GM12878 (cell line): ENCODE measurements at regions not wholly inside any gene's neighbourhood (a gene's known extent, or its start where the extent isn't known, plus 50 kb on each side); places are given as distances from the start of the nearest gene placed in this dataset.

ENCODE experiments used
- ATAC-seq: fragments of 200-7000 bp; cut with Tn5 transposase; 3 replicates; pipeline ENCODE4 v1.9.1; 2020; ENCODE audit warnings: mild to moderate bottlenecking, moderate library complexity
- BruUV-seq: library from RNA; stranded (reverse); fragments of 400-500 nt; replicated peaks from 2 replicates; lab custom pipeline; 2021; lab: Mats Ljungman, UMichigan
- CTCF ChIA-PET: fragments of 300-600 bp; sonication (Branson Sonifier 250); formaldehyde crosslinking; extraction: SDS; loops from one replicate; lab custom pipeline; 2021; ENCODE audit warnings: inconsistent platforms; lab: Yijun Ruan, JAX
- POLR2A ChIA-PET: fragments of 350-600 bp; formaldehyde crosslinking; extraction: SDS; loops from one replicate; lab custom pipeline; 2021; ENCODE audit warnings: inconsistent platforms; lab: Charles Lee
- RAD21 ChIA-PET: fragments of 300-600 bp; sonication (Branson Sonifier 250); formaldehyde crosslinking; loops from one replicate; lab custom pipeline; 2023; ENCODE audit warnings: antibody characterized with exemption; ENCODE audit not compliant: unreplicated experiment; lab: Charles Lee
- SMC1A ChIA-PET: fragments of 300-600 bp; sonication (Branson Sonifier 250); formaldehyde crosslinking; loops from one replicate; lab custom pipeline; 2023; ENCODE audit not compliant: unreplicated experiment, uncharacterized antibody; lab: Charles Lee
- DNase-seq: peaks from one replicate; pipeline ENCODE4 v3.0.0-alpha.2; 2011; ENCODE audit warnings: low read depth, low spot score
- FAIRE-seq: peaks from 3 replicates; lab custom pipeline; 2011; peaks lifted over from hg19 to GRCh38; lab: Jason Lieb, UNC
- H2AFZ ChIP-seq: 2 replicates; pipeline ENCODE4 v1.6.0; 2011; ENCODE audit warnings: low read depth, low read length, control low read depth; ENCODE audit not compliant: control insufficient read depth
- H3K27ac ChIP-seq: 2 replicates; pipeline ENCODE4 v1.5.1; 2011; ENCODE audit warnings: control low read depth; ENCODE audit not compliant: control insufficient read depth, insufficient read depth
- H3K27me3 ChIP-seq, 2 experiments: replicated peaks in 1 of 2; 2 replicates each; pipeline versions ENCODE4 v1.6.0 to v1.6.1; 2011; ENCODE audit warnings: low read length in 1 of 2; ENCODE audit not compliant: control insufficient read depth in 2 of 2, insufficient read depth in 2 of 2
- H3K36me3 ChIP-seq, 2 experiments: 2 replicates each; pipeline ENCODE4 v1.5.1; 2011; ENCODE audit warnings: low read length in 1 of 2; ENCODE audit not compliant: control insufficient read depth in 2 of 2, insufficient read depth in 2 of 2
- H3K4me1 ChIP-seq: 2 replicates; pipeline ENCODE4 v1.6.1; 2011; ENCODE audit warnings: mild to moderate bottlenecking, low read length, moderate library complexity, mixed read lengths; ENCODE audit not compliant: control insufficient read depth, insufficient read depth
- H3K4me2 ChIP-seq: 2 replicates; pipeline ENCODE4 v1.6.0; 2011; ENCODE audit warnings: control low read depth; ENCODE audit not compliant: control insufficient read depth, insufficient read depth
- H3K4me3 ChIP-seq: fragments of 200-600 bp; sonication (generic); 2 replicates; pipeline ENCODE4 v1.5.1; 2016
- H3K79me2 ChIP-seq: 2 replicates; pipeline ENCODE4 v1.6.0; 2011; ENCODE audit warnings: low read length; ENCODE audit not compliant: control insufficient read depth, insufficient read depth
- H3K9ac ChIP-seq: 2 replicates; pipeline ENCODE4 v1.8.0; 2011; ENCODE audit warnings: low read length, control low read depth, mixed read lengths; ENCODE audit not compliant: control insufficient read depth, insufficient read depth
- H3K9me3 ChIP-seq: replicated peaks from 3 replicates; pipeline ENCODE4 v1.5.1; 2011; ENCODE audit warnings: mild to moderate bottlenecking, low read length; ENCODE audit not compliant: control insufficient read depth, insufficient read depth
- H4K20me1 ChIP-seq: 2 replicates; pipeline ENCODE4 v1.6.0; 2011; ENCODE audit not compliant: control insufficient read depth, insufficient read depth
- CREM ChIP-seq: IDR thresholded peaks from 2 replicates; pipeline ENCODE4 v1.6.1; 2014; ENCODE audit warnings: antibody characterized with exemption, low read depth
- FOXM1 ChIP-seq: IDR thresholded peaks from 2 replicates; pipeline ENCODE4 v1.6.1; 2012; ENCODE audit warnings: low read depth, mild to moderate bottlenecking, inconsistent platforms, low read length, moderate library complexity
- HDGF ChIP-seq: fragments of 450-650 bp; IDR thresholded peaks from 2 replicates; pipeline ENCODE4 v1.6.1; 2016; ENCODE audit warnings: antibody characterized with exemption
- MEF2A ChIP-seq: IDR thresholded peaks from 2 replicates; pipeline ENCODE4 v1.6.1; 2011; ENCODE audit warnings: low read depth, mild to moderate bottlenecking, low read length, moderate library complexity; ENCODE audit not compliant: insufficient read depth
- SIX5 ChIP-seq: IDR thresholded peaks from 2 replicates; pipeline ENCODE4 v1.6.1; 2011; ENCODE audit warnings: mild to moderate bottlenecking, low read depth, low read length, moderate library complexity; ENCODE audit not compliant: severe bottlenecking
- STAT1 ChIP-seq: fragments of 450-650 bp; conservative IDR thresholded peaks from 2 replicates; pipeline ENCODE4 v1.6.1; 2014; ENCODE audit warnings: antibody characterized with exemption, mild to moderate bottlenecking
- TBL1XR1 ChIP-seq: IDR thresholded peaks from 2 replicates; pipeline ENCODE4 v1.6.1; 2012; ENCODE audit warnings: low read depth, low read length, improper control_type of control experiment
- ZNF592 ChIP-seq: fragments of 450-650 bp; IDR thresholded peaks from 2 replicates; pipeline ENCODE4 v1.6.1; 2017; ENCODE audit warnings: mild to moderate bottlenecking, moderate library complexity
- WGBS: methylation state at CpG from one replicate; pipeline ENCODE4 v1.1.6; 2016; ENCODE audit warnings: low lambda C conversion rate; ENCODE audit not compliant: insufficient replicate concordance, insufficient coverage; ENCODE audit errors: missing lambda C conversion rate; 5-methylcytosine and 5-hydroxymethylcytosine counted together
- in situ Hi-C: fragments of 300-500 bp; cut with MboI; formaldehyde crosslinking; loops from 9 replicates; pipeline ENCODE4 v1.14.3; 2018; ENCODE audit warnings: mixed read lengths
- intact Hi-C: fragments of 100-400 bp; cut with micrococcal nuclease; formaldehyde crosslinking; loops from one replicate; pipeline ENCODE4 v1.14.2; 2022; ENCODE audit not compliant: unreplicated experiment
- TF ChIP-seq, protein P1 (sequence below): fragments of 450-650 bp; formaldehyde crosslinking; IDR thresholded peaks from 2 replicates; pipeline ENCODE4 v1.4.0; 2020; ENCODE audit warnings: mild to moderate bottlenecking, moderate library complexity

DNA sequence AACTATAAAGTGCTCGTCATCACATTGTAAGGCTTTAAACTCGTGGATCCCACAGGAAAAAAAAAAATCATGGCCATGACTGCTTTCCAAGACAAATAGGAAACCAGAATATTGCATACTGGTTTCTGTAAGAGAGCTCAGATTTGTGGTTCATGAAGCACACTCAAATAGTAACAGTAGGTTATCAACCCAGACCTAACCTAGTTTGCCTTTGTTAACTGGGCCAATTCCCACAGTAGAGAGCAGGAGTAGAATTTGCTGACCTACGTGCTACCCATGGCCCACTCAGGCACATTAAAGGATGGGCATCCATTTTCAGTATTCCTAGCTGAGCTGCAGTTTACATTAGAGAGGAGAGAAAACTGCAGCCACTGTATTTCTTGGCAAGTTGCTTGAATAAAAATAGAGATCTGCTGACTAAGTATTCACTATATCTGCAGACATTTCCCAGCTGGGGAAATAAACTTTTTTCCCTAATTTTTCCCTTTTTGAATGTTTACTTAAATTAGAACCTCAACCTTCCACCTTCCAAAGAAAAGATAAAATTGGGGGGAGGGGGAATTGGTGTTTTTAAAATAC lies 218.5 kb downstream of the SPANXN3 start:
- Histone ChIP-seq H3K9me3 (no peaks in the 10 kb centered on the region), H2AFZ (no peak overlapping the region), H3K9ac (no peak overlapping the region), H3K79me2 (no peaks in the 10 kb centered on the region), H3K36me3 (no peaks in the 10 kb centered on the region), H3K4me3 (no peak overlapping the region), H3K4me2 (no peak overlapping the region), H3K27ac (no peak overlapping the region), H4K20me1 (no peaks in the 10 kb centered on the region), H3K27me3 (no peaks in the 10 kb centered on the region), H3K4me1 (no peaks in the 10 kb centered on the region)
- POLR2A ChIA-PET, result no interaction called here
- CTCF ChIA-PET, result no interaction called here
- WGBS, result 3% methylated on average over 3 of the region's 3 CpGs
- intact Hi-C loops (no loop called here), in situ Hi-C loops (no loop called here)
- TF ChIP-seq FOXM1 (no peak), ZNF592 (no peak)
- ATAC-seq, result no peak
- SMC1A ChIA-PET, result no interaction called here
- FAIRE-seq, result no peak
- no TSS peak for BruUV-seq
- RAD21 ChIA-PET, result no interaction called here
- no peak for DNase-seq

- 23% methylated on average over 1 of the region's 1 CpG for WGBS
- no peak for ATAC-seq
- TF ChIP-seq CREM, result no peak
- no peak for TF ChIP-seq MEF2A
- TF ChIP-seq, protein P1, sequence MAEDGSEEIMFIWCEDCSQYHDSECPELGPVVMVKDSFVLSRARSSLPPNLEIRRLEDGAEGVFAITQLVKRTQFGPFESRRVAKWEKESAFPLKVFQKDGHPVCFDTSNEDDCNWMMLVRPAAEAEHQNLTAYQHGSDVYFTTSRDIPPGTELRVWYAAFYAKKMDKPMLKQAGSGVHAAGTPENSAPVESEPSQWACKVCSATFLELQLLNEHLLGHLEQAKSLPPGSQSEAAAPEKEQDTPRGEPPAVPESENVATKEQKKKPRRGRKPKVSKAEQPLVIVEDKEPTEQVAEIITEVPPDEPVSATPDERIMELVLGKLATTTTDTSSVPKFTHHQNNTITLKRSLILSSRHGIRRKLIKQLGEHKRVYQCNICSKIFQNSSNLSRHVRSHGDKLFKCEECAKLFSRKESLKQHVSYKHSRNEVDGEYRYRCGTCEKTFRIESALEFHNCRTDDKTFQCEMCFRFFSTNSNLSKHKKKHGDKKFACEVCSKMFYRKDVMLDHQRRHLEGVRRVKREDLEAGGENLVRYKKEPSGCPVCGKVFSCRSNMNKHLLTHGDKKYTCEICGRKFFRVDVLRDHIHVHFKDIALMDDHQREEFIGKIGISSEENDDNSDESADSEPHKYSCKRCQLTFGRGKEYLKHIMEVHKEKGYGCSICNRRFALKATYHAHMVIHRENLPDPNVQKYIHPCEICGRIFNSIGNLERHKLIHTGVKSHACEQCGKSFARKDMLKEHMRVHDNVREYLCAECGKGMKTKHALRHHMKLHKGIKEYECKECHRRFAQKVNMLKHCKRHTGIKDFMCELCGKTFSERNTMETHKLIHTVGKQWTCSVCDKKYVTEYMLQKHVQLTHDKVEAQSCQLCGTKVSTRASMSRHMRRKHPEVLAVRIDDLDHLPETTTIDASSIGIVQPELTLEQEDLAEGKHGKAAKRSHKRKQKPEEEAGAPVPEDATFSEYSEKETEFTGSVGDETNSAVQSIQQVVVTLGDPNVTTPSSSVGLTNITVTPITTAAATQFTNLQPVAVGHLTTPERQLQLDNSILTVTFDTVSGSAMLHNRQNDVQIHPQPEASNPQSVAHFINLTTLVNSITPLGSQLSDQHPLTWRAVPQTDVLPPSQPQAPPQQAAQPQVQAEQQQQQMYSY (CRISPR knock-in tag), result no peak
- TF ChIP-seq SIX5, result no peak
- no peak for TF ChIP-seq HDGF
- no peak for TF ChIP-seq TBL1XR1
- no peak for TF ChIP-seq STAT1
These were observed 220.8 kb downstream of the SPANXN3 start for GRCh38 chrX:143296521-143296920.

More at GRCh38 chrX:143296521-143296920, 220.8 kb downstream of the SPANXN3 start:
- H3K27me3 ChIP-seq, result no peaks in the 10 kb centered on the region
- ChIA-PET SMC1A (no interaction called here), RAD21 (interaction anchor here (0.7 kb wide), 1 partner anchor 49 kb away, joined by 3 read pairs; no protein-coding TSS in a partner anchor), CTCF (no interaction called here), POLR2A (no interaction called here)
- H3K4me2 ChIP-seq, result no peak overlapping the region
- in situ Hi-C loops, result no loop called here
- FAIRE-seq (no peak), DNase-seq (no peak)
- H3K27ac ChIP-seq, result no peak overlapping the region
- no peaks in the 10 kb centered on the region for H3K36me3 ChIP-seq
- no TSS peak for BruUV-seq
- H4K20me1 ChIP-seq, result no peaks in the 10 kb centered on the region
- no peaks in the 10 kb centered on the region for H3K79me2 ChIP-seq
- no peak overlapping the region for H3K9ac ChIP-seq
- H3K4me1 ChIP-seq, result no peaks in the 10 kb centered on the region
- H2AFZ ChIP-seq, result no peak overlapping the region
- no peak overlapping the region for H3K4me3 ChIP-seq
- H3K9me3 ChIP-seq, result no peaks in the 10 kb centered on the region
- intact Hi-C loops, result no loop called here
